ENCODE measurements at regions not wholly inside any gene's neighbourhood (a gene's known extent, or its start where the extent isn't known, plus 50 kb on each side); places are given as distances from the start of the nearest gene placed in this dataset.

DNA sequence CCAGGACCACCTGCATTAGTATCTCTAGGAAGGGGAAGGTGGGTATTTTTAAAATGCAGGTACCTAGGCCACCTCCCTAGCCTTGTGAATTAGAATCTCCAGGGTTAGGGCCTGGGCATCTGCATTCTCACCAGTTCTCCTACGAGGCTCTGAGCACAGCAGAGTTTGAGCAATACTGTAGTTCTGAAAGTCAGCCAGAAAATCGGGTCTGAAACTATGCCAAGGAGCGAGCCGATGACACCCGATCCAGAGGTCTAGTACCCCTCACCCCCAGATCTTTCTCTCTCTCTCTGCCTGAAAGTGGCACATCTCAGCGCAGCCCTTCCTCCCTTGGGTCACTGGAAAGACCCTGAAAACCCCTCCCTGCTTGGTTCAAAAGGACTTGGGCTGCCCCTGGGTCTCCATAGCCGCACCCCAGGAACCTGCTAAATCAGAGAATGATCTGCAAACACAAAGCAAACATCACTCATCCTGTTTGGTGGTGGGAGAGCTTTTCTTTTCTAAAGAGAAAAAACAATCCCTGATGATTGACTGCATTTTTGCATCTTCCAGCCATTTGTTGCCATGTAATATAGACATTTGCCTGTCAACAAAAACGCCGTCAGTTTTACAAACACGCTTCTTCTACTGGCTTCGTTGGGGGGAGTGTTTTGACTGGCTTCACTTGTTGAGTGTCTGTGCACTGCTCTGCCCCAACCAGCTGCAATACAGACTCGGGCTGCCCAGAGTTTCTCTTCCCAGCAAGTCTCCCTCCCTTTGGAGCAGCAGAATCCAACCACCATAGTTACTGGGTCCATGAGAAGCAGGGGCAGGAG, 229.9 kb downstream of the MN1 start:
- DNase-seq (ENCODE audit: low read depth) = no peak

GRCh38 chr22:27572278-27572666, 229.3 kb downstream of the MN1 start:
- no peak for DNase-seq (ENCODE audit: low read depth)

GRCh38 chr22:27573280-27574001, 228.1 kb downstream of the MN1 start:
- no peak for DNase-seq (ENCODE audit: low read depth)

DNA sequence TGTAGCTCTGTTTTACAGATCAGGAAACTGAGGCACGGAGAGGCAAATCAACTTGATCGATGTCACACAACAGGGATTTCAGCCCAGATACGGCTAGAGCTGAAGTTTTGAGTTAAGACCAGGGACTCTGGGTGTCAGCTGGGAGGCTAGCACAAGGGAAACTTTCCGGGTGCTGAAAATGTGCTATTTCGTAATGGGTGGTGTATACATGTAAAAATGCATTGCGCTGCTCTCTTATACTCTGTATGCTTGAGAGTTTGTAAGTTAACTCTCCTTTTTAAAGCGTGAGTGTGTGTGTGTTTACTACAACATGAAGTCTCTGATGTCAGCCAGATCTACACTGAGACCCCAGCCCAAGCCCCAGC, 227.6 kb downstream of the MN1 start:
- no peak for DNase-seq (ENCODE audit: low read depth)

DNA sequence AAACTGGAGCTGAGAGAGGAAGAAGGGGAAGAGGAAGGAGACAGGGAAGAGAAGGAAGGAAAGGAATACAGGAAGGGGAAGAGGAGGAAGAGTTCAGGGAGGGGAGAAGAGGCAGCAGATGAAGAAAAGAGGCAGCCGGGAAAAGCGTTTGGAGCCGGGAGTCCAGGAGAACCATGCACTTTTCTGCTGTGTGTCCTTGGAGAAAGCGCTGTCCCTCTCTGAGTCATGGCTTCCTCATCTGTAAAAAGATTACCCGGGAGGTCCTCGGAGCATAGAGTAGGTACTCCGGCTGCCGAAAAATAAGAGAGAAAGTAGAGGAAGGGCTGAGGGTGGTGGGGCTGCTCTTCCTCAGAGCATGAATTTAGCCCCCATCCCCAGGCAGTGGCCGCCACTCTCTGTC, 226.9 kb downstream of the MN1 start:
- no peak for DNase-seq (ENCODE audit: low read depth)

DNA sequence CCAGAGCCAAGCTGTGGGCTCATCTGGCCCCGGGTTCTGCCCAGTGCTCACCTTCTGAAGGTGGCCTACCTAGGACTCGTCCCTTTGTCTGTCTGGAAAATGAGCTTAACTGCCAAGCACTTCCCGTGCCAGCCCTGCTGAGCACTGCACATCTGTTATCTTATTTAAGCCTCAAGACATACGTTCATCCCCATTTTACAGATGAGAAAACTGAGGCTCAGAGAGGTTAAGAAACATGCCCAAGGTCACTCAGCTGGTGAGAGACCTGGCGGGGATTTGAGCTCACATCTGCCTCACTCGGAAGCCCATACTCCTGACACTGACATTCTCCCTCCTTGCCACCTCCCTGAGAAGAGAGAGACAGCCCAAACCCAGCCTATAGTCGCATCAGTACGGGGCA, 226.2 kb downstream of the MN1 start:
- DNase-seq (ENCODE audit: low read depth) = no peak

- DNase-seq (ENCODE audit: low read depth) = no peak
Observed at GRCh38 chr22:27576413-27576812, 225.1 kb downstream of the MN1 start.

GRCh38 chr22:27576815-27577573, 224.6 kb downstream of the MN1 start:
- no peak for DNase-seq (ENCODE audit: low read depth)

GRCh38 chr22:27577574-27577969, 224.0 kb downstream of the MN1 start:
- no peak for DNase-seq (ENCODE audit: low read depth)

GRCh38 chr22:27578937-27579617, 222.5 kb downstream of the MN1 start:
- DNase-seq (ENCODE audit: low read depth) = no peak

DNA sequence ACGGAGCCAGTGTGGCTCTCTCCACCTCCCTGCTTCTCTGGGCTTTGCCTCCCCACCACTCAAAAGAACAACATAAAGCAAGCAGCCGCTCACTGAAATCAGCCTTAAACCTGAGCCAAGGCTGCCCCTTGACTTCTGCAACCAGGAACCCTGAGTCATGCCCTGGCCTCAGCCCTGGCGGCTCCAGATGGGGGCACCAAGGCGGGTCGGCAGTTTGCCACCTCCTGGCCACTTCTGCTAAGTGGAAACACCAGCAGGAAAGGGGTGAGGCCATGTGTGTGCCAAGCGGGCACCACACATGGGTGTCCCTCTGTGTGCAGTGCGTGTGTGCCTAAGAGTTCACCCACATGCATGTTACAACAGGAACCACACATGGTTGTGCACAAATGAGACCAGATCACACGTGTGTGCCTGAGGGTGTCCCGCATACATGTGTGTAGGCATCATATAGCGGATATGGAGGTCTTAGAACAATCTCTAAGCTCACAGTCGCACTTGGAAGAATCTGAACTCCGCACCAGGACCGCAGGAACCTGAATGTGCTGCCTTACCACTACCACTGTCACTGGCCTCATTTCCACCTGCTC, 221.2 kb downstream of the MN1 start:
- DNase-seq (ENCODE audit: low read depth) = no peak

DNA sequence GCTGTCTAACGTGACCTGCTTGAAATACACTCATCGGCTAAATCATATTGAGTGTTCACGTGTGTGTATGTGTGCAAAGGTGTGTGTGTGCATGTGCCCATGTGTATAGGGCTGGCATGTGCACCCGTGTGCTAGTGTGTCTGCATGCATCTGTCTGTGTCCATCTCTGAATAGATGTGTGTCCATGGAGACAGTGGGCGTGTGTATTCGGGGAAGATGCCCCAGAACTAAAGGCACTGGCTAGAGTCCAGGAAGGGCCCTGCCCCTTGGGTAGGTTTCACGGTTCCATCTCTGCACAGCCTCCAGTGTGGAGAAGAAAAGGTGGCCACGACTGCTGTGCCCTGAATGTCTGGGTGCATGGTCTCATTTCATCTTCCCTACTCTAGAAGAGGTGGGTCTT, 220.3 kb downstream of the MN1 start:
- DNase-seq (ENCODE audit: low read depth) = no peak

- no peak for DNase-seq (ENCODE audit: low read depth)
Observed at GRCh38 chr22:27581688-27582087, 219.9 kb downstream of the MN1 start.

DNA sequence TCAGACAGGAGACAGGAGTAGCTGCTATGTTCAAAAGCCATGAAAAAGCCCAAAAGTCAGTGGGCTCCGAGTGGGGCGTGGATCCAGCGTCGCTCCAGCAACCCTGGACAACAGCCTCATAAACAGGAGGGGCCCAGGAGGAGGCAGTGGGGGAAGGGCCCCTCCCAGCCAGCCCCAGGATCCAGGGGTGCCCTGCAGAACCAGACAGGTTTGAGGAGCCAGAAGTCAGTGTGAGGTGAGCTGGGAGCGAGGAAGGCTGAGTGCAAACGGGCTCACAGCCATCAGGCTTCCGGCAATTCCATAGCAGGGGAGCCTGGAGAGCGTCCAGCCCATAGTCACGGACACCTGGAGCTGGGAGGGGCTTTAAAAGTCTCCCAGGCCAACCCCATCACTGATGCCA, 217.7 kb downstream of the MN1 start:
- no peak for DNase-seq (ENCODE audit: low read depth)

DNA sequence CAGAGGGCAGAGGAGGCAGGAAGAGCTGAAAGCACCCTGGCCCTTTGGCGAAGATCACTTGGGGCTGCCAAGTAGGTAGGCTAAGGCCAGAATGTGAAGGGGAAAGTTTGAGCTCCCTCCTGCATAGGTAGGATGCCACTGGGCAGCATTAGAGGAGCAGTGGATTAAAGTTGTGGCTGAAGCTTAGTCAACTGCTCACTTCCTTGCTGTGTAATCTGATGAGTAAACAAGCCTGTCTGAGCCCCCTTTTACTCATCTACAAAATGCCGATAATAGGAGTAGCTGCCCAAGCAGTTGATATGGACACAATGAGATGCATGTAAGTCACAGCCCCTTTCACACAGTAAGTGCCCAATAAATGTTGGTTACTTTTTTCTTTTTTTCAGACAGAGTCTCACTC, 216.4 kb downstream of the MN1 start:
- DNase-seq (ENCODE audit: low read depth) = no peak

- DNase-seq (ENCODE audit: low read depth) = no peak
Observed at GRCh38 chr22:27588268-27588667, 213.3 kb downstream of the MN1 start.

DNA sequence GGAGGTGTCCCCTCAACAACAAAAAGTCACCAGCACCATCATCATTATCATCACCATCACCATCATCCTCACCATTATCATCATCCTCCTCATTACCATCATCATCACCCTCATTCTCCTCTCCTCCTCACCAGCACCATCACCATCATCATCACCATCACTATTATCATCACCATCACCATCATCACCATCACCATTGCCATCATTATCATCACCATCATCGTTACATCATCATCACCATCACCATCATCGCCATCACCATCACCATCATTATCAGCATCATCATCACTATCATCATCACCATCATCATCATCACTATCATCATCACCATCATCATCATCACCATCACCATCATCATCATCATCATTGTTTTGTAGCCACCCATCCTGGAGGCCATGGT, 212.6 kb downstream of the MN1 start:
- DNase-seq (ENCODE audit: low read depth) = no peak

DNA sequence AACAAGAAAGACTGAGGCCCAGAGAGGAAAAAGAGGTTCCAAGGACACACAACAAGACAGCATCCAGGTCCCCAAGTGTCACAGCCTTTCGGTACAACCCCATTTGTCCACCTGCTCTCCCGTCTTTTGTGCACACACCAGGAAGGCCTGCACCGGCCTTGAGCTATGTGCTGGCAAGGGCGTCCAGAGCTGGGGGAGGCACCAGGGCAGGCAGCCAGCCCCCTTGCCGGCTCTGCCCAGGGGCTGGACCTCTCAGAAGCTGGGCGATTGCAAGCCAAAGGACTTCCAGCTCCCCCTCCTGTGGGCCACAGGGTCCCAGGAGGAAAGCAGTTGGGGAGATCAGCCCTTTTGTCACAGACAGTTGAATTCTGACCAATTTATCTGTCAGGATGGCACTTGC, 210.5 kb downstream of the MN1 start:
- DNase-seq (ENCODE audit: low read depth) = no peak

DNA sequence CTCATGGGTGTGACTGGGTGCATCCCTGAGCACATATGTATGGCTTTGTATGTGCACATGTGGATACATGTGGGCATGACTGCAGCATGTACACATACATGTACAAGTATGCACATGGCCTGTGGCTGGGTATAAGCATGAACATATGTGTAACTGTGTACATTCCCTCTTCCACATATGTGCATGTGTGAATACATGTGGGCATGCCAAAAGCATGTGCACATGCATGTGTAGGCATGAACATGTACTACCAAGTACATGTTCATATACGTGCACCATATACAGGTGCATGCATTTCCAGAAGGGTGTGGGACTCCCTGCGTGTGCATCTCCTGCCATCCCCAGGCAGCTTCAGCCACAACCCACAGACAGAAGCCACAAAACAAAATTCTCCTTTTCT, 208.2 kb downstream of the MN1 start:
- no peak for DNase-seq (ENCODE audit: low read depth)

GRCh38 chr22:27594020-27594419, 207.5 kb downstream of the MN1 start:
- DNase-seq (ENCODE audit: low read depth) = no peak

DNA sequence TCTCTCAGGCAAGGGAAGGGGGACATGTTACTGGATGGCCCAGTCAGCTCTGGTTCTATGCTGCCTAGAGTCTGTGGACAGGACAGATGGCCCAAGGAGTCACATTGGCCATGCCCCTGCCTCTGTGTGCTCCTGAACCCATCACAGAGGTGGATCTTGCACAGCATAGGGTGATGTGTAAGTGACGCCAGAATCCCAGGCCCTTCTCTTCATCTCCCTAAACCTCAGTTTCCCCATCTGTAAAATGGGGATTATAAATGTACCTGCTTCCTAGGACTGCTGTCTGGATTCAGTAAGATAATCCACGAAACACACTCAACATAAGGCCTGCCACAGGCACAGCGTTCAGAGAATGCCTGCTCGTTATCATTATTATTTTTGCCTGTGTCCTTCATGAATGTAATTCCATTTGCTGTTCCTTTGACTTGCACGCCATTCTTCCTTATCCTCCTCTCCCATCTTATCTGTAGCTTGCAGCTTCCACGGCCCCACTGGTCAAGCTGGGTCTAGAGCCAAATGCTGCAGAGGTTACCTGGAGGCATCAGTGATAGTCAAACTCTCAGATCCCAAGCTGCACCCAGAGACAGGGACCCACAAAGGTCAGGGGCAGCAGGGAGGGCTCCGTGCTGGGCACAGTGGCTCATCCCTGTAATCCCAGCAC, 207.0 kb downstream of the MN1 start:
- DNase-seq (ENCODE audit: low read depth) = no peak

Data from T follicular helper cell (primary cell).